Sigmoid colon (tissue), 4 donors: ENCODE measurements at regions not wholly inside any gene's neighbourhood (a gene's known extent, or its start where the extent isn't known, plus 50 kb on each side); places are given as distances from the start of the nearest gene placed in this dataset.

ENCODE experiments used
- CTCF ChIP-seq, 4 experiments: fragments of 450-650 bp in 3 of 4; fragments of 200-600 bp in 1 of 4; IDR thresholded peaks; one replicate each; pipeline ENCODE4 v1.5.1; 2016 to 2019; ENCODE audit warnings: antibody characterized with exemption in 4 of 4, mild to moderate bottlenecking in 3 of 4, moderate library complexity in 2 of 4
- EP300 ChIP-seq, 4 donors: sonication (generic); formaldehyde crosslinking; IDR thresholded peaks; one replicate each; pipeline ENCODE4 v1.6.1; 2017; ENCODE audit warnings: antibody characterized with exemption in 4 of 4
- POLR2A ChIP-seq, 2 donors: fragments of 450-650 bp; IDR thresholded peaks; one replicate each; pipeline ENCODE4 v1.6.1; 2016; ENCODE audit warnings: antibody characterized with exemption in 2 of 2, mild to moderate bottlenecking in 2 of 2, moderate library complexity in 2 of 2

GRCh38 chr5:112668016-112668415 lies 69.7 kb upstream of the APC start:
- TF ChIP-seq CTCF (IDR thresholded peaks at IDR 0.05) = no peak
- TF ChIP-seq POLR2A (IDR thresholded peaks at IDR 0.05) = no peak
- no peak for TF ChIP-seq EP300 (IDR thresholded peaks at IDR 0.05)
